ENCODE measurements at regions not wholly inside any gene's neighbourhood (a gene's known extent, or its start where the extent isn't known, plus 50 kb on each side); places are given as distances from the start of the nearest gene placed in this dataset.

GRCh38 chr7:157086508-157087187 is 52.1 kb upstream of the UBE3C start:
- POLR2A ChIA-PET (ENCODE audit: unreplicated experiment): no interaction called here
- intact Hi-C loops (cut with micrococcal nuclease; ENCODE audit: unreplicated experiment): no loop called here
- DNase-seq: no peak
- Histone ChIP-seq H4K20me1 (ENCODE audit: insufficient read depth) (no peaks in the 10 kb centered on the region), H3K9me3 (ENCODE audit: insufficient read depth, low read depth) (peaks cover 7% of the 10 kb centered on the region; the same call in 1 of the 2 replicates), H3K27me3 (ENCODE audit: insufficient read depth, low read depth) (peaks cover 62% of the 10 kb centered on the region), H3K4me2 (no peak overlapping the region), H3K4me3 (no peak overlapping the region), H3K4me1 (replicated peaks; ENCODE audit: insufficient read depth) (no peaks in the 10 kb centered on the region), H3F3A (ENCODE audit: insufficient read depth, low read depth) (no peaks in the 10 kb centered on the region), H3K27ac (no peak overlapping the region), H3K79me2 (ENCODE audit: low read depth) (no peaks in the 10 kb centered on the region), H3K9me2 (ENCODE audit: insufficient read depth) (no peaks in the 10 kb centered on the region), H2AFZ (no peak overlapping the region), H3K36me3 (ENCODE audit: low read depth) (no peaks in the 10 kb centered on the region)
- BruUV-seq (replicated peaks): no TSS peak
- CTCF ChIA-PET: no interaction called here
- TF ChIP-seq CTCF (conservative IDR thresholded peaks at IDR 0.05): no peak
- no peak for TF ChIP-seq EZH2 (IDR thresholded peaks at IDR 0.05; ENCODE audit: low read depth)

GRCh38 chr7:157087646-157088045 is 51.1 kb upstream of the UBE3C start:
- Histone ChIP-seq H3K4me2 (no peak overlapping the region), H3K9me3 (ENCODE audit: insufficient read depth, low read depth) (peaks cover 7% of the 10 kb centered on the region; the same call in 1 of the 2 replicates), H4K20me1 (ENCODE audit: insufficient read depth) (no peaks in the 10 kb centered on the region), H3K9me2 (ENCODE audit: insufficient read depth) (no peaks in the 10 kb centered on the region), H3K4me1 (replicated peaks; ENCODE audit: insufficient read depth) (no peaks in the 10 kb centered on the region), H2AFZ (no peak overlapping the region), H3K27me3 (ENCODE audit: insufficient read depth, low read depth) (peaks cover 62% of the 10 kb centered on the region), H3K4me3 (no peak overlapping the region), H3K79me2 (ENCODE audit: low read depth) (no peaks in the 10 kb centered on the region), H3K27ac (no peak overlapping the region), H3F3A (ENCODE audit: insufficient read depth, low read depth) (no peaks in the 10 kb centered on the region), H3K36me3 (ENCODE audit: low read depth) (no peaks in the 10 kb centered on the region)
- POLR2A ChIA-PET (ENCODE audit: unreplicated experiment): no interaction called here
- intact Hi-C loops (cut with micrococcal nuclease; ENCODE audit: unreplicated experiment): no loop called here
- no peak for DNase-seq
- CTCF ChIA-PET: no interaction called here
- TF ChIP-seq CTCF (conservative IDR thresholded peaks at IDR 0.05) (no peak), EZH2 (IDR thresholded peaks at IDR 0.05; ENCODE audit: low read depth) (no peak)
- no TSS peak for BruUV-seq (replicated peaks)

GRCh38 chr7:157088136-157088535 is 50.6 kb upstream of the UBE3C start:
- Histone ChIP-seq H3K4me2 (no peak overlapping the region), H2AFZ (no peak overlapping the region), H3F3A (ENCODE audit: insufficient read depth, low read depth) (no peaks in the 10 kb centered on the region), H3K4me3 (no peak overlapping the region), H3K9me3 (ENCODE audit: insufficient read depth, low read depth) (peaks cover 11% of the 10 kb centered on the region), H4K20me1 (ENCODE audit: insufficient read depth) (no peaks in the 10 kb centered on the region), H3K27ac (no peak overlapping the region), H3K4me1 (replicated peaks; ENCODE audit: insufficient read depth) (no peaks in the 10 kb centered on the region), H3K9me2 (ENCODE audit: insufficient read depth) (no peaks in the 10 kb centered on the region), H3K79me2 (ENCODE audit: low read depth) (no peaks in the 10 kb centered on the region), H3K27me3 (ENCODE audit: insufficient read depth, low read depth) (peaks cover 62% of the 10 kb centered on the region), H3K36me3 (ENCODE audit: low read depth) (no peaks in the 10 kb centered on the region)
- POLR2A ChIA-PET (ENCODE audit: unreplicated experiment): no interaction called here
- TF ChIP-seq CTCF (conservative IDR thresholded peaks at IDR 0.05) (no peak), EZH2 (IDR thresholded peaks at IDR 0.05; ENCODE audit: low read depth) (no peak)
- no peak for DNase-seq
- BruUV-seq (replicated peaks): no TSS peak
- CTCF ChIA-PET: no interaction called here
- intact Hi-C loops (cut with micrococcal nuclease; ENCODE audit: unreplicated experiment): no loop called here

Measured in PC-9 (cell line).